CD4-positive, alpha-beta T cell treated with Interleukin-17A for 1 hour (primary cell): ENCODE measurements at regions not wholly inside any gene's neighbourhood (a gene's known extent, or its start where the extent isn't known, plus 50 kb on each side); places are given as distances from the start of the nearest gene placed in this dataset.
"Not testable (repeated sequence)": the region's sequence is repeated elsewhere in the genome, so short reads cannot be mapped to it uniquely, and the experiment has no call there.

Experiments used
- DNase-seq: peaks from one replicate; pipeline ENCODE4 v3.0.0-alpha.2; 2020

GRCh38 chr10:25076506-25077177, 60.2 kb downstream of the THNSL1 start:
- no peak for DNase-seq

GRCh38 chr10:25078658-25079431, 62.4 kb downstream of the THNSL1 start:
- no peak for DNase-seq

DNA sequence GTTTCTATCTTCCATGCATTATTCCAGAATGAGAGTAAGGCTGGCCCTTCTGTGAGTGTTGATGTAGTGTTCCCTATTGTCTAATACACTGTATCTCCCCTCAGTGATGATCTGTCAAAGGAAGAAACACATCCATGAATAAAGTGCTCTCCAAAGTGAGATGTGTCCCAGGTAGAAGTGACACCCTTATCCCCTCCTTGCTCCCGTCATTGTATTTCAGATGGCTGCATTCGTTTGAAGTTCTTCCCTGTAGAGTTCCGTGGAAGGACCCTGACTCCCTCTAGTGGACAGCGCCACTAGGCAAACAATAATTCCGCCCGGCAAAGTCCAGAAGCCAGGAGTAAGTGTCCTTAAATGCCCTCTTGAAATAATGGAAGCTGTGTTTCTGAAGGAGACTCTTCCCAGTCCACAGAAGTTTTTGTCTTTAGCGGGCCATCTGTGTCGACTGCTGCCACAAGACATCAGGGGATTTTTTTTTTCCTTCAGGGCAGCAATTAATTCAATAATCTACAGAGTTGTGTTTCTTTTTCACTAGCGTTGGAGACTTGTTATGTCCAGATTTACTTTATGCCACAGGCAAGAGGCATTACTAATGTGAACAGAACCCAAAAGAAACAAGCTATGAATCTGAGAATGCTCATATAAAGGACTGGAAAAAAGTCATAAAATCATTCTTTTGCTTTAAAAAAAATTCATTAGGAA, 64.6 kb downstream of the THNSL1 start:
- peak; percentile 64 for DNase-seq

DNA sequence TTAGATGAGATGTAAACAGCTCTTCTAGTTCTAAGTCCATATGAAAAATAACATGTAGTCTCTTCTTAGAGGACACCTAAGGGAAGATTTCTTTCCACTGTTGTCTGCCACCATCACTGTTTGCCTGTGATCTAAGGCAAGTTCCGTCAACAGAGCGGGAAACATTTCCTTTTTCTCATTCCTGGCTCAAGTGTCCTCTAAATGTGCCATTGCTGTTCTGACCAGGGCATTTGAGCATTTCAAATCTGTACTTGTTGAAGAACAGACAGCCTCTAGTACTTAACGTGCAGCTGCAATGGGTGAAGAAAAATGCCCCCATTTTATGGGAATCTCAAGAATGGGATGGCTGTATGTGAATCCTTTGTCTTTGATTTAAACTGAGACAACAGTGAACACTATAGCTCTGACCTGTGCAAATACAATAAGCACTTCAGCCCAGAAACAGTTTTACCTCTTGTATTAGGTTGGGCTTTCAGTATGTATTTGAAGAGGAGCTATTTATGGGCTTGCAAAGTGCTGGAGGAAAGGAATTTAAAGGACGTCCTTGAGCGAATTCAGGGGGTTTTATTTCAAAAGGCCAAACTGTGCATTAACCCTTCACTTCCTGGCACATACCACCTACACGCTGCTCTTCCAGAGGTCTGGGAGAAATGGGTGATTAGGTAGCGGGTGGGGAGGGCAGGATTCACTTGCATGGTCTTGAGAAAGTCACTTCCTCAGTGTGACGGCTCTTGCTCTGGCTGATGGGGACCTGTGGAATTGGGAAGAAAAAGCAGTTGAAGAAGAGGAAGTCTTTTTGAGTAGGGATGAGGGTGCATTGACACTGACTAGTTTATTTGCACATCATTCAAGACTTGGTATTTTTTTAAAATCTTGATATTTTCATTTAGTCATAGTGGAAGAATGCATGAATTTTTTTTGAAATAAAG, 66.1 kb downstream of the THNSL1 start:
- DNase-seq, result no peak

DNA sequence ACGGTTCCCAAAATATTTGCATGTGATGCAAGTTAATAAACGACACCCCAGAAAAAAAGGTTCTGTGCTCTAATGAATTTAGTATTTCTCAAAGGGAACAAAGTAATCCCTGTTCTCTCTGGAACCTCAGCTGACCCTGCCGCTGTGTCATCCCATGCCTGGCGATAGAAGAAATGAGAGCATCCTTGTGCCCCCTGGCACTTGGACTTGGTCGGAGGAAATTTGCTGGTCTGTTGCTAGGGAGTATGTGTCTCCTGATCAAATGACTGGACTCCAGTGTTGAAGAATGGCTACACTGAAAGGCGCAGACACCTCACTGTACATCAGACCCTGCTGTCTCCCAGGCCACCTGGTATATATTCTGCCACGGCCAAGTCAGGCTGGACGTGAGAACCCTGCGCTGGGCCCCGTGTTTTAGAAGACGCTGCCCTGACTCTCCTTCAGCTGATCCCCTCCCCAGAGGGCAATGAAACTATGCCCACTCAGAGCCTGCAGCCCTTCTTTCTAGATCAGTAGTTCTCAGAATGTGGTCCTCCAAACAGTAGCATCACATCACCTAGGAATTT, 67.2 kb downstream of the THNSL1 start:
- DNase-seq, result no peak

DNA sequence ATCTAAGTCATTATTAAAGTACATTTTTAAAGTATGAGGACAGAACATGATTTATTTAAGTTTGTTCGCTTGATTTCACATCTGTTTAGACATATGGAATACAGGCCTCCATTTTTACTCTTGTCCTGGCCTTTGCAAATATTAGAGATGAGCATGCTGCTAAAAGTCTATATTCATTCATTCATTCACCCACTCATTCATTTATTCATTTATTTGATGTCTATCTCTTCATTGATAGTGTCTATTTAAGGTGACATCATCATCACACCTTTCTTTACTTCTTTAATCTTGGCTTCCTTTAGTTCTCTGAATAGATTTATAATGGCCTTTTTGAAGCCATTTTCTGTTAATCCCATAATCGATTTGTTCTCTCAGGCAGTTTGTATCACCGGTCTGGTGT, 68.0 kb downstream of the THNSL1 start:
- no peak for DNase-seq

- DNase-seq, result no peak
Measured at GRCh38 chr10:25094590-25094989, 78.2 kb downstream of the THNSL1 start.

DNA sequence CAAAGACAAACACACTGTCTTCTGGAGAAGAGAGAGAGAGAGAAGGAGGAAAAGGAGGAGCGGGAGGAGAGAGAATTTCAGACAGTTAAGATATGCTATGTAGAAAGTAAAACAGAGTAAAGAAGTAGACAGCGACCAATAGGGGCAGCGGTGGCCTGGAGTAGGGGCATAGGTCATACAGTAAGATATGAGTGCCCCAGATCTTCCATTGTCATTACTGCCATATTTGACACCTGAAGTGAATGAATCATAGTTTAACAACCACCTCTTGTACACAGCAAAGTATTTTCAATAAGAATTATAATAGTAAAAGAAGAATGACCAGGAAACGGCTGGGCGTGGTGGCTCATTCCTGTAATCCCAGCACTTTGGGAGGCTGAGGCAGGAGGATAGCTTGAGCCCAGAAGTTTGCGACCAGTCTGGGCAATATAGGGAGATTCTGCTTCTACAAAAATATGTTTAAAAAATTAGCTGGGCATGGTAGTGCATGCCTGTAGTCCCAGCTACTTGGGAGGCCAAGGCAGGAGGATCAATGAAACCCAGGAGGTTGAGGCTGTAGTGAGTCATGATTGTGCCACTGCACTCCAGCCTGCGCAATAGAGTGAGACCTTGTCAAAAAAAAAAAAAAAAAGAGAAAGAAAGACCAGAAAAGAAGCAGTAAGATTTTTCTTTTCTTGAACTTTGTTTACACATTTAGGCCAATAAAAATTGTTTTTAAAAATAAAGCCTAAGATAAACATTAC, 77.0 kb upstream of the GPR158 start:
- no peak for DNase-seq

- DNase-seq, result no peak
Measured at GRCh38 chr10:25100141-25100540, 74.7 kb upstream of the GPR158 start.

DNA sequence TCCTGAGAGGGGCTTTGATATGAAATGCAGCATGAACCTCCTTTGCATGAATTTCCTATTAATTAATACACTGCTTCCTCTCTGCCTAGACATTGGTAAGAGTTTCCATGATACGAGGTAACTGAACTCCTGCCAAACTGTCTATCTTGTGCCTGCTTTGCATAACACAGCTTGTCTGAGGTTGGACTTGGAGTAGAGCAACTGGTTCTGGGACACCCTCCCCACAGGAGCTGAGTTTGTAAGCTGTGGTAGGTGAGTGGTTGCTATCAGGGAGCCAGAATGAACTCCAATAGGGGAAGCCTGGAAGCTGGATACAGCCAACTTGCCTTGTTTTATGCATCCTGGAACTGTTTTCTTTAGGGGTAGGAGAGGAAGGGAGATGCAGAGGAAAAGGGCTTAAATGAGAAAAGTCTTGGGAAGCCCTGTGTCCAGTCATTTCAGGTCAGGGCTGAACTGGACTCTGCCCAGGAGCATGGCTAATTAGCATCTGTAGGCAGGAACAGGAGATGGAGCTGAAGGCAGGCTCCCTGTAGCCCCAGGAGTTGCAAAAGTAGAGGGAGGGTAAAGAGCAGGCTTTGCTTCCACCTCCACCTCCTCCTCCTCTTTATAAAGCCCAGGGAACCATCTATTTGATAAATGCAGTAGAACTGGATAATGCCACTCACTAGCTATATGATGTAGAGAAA, 73.2 kb upstream of the GPR158 start:
- DNase-seq, result no peak

GRCh38 chr10:25102147-25102822, 72.5 kb upstream of the GPR158 start:
- no peak for DNase-seq

DNA sequence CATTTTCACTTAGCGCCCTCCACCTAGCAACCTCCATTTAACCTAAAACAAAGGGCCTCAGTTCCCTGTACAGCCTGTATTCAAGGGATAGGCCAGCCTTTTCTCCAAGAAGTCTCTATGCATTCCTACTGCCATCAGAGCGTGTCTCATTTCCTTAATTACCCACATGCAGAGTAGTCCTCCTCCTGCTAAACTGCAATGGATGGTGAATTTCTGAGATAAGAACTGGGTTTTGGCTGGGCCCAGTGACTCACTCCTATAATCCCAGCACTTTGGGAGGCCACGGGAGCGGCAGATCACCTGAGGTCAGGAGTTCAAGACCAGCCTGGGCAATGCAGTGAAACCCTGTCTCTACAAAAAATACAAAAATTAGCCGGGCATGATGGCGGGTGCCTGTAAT, 71.1 kb upstream of the GPR158 start:
- DNase-seq, result no peak

GRCh38 chr10:25104441-25104840, 70.4 kb upstream of the GPR158 start:
- no peak for DNase-seq

DNA sequence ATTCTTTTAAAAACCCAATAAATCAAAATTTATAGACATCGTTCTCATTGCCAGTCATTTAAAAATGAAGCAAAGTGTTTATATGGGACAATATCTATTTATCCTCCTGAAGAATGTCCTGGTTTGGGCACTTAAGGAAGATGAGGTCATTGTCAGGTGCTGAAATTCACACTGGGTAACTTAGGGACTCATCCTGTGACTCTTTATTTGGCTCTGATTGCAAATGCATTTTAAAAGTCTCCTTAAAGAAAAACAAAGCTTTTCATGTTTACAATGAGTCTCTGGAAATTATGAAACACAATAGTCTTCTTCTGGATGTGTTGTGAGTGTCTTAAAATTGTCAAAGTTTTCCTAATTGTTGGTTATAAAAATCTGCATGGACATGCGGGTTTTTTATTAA, 69.5 kb upstream of the GPR158 start:
- DNase-seq, result no peak

DNA sequence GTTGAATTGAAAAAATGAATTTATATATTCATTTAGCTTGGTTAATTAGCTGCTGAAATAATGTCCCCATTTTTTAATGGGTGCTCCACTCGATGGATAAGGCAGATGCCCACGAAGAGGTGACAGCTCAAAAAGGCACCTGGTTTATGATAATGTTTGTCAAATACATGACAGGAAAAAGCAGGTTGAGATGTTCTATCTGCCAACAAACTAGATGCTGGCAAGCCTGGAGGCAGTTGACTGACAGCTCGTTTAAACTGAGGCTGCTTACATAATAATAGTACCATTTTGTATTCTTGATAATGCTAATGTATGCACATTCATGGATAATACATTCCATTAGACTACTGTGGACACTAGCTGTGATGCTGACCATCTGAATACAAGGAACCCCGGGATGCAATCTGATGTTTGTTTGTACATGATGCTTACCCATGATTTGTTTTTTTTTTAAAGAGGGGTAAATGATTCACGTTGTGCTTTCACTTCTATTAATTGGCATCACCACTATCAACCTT, 69.0 kb upstream of the GPR158 start:
- DNase-seq, result no peak

DNA sequence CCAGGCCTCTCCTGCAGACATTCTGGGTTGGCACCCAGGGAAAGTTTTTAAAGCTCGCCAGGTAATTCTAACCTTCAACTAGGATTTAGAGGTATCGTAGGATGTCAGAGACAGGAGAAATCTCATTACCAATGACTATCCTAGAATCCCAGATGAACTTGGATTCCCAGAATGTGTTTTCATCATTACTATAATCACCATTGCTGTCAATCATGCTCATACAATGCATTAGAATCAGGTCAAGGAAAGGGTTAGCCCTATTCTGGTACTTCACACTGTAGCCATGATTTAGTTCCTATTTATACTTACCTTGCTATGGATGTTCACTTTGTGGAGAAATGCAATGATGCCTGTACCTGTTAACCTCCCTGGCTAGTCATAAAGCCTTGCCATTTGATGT, 67.0 kb upstream of the GPR158 start:
- no peak for DNase-seq

DNA sequence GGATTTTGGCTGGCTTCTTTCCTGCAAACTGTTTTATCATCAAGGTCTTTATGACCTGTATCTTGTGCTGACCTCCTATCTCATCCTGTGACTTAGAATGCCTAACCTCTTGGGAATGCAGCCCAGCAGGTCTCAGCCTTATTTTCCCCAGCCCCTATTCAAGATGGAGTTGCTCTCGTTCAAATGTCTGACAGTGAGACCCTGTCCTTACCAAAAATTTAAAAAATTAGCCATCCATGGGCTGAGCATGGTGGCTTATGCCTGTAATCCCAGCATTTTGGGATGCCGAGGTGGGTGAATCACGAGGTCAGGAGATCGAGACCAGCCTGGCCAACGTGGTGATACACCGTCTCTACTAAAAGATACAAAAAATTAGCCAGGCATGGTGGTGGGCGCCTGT, 64.9 kb upstream of the GPR158 start:
- not testable (repeated sequence) for DNase-seq

GRCh38 chr10:25112016-25112415, 62.8 kb upstream of the GPR158 start:
- DNase-seq, result no peak

- peak; percentile 27 for DNase-seq
Measured at GRCh38 chr10:25113191-25114035, 61.4 kb upstream of the GPR158 start.
